ENCODE measurements at regions not wholly inside any gene's neighbourhood (a gene's known extent, or its start where the extent isn't known, plus 50 kb on each side); places are given as distances from the start of the nearest gene placed in this dataset.

DNA sequence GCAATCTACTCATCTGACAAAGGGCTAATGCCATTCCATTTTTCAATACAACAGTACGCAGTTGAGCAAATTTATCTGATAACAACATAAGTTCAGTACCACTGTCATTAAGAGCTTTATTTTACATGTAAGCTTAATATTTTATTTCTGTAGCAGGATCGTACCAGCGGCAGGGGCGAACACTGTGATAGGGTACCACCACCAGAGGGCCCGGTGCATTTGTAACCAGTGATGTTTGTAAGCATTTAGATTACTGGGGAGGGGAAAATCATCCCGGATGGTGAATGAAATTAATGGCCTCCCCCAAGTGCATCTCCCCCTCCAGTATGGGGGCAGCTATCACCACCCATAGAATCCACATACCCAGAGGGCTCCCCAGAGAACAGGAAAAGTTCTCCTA lies 179.0 kb downstream of the ADGRA3 start:
- no peak for DNase-seq

DNA sequence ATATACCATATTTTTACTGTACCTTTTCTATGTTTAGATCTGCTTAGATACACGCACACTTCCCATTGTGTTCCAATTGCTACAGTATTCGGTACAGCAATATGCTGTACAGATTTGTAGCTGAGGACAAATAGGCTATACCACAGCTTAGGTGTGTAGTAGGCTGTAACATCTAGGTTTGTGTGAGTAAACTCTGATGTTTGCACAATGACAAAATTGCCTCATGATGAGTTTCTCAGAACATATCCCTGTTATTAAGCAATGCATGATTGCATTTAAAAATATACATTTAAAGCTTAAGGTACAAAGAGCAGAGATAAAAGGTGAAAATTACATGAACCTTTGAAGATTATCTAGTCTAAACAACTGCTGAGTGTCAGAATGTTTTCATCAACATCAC lies 181.7 kb downstream of the ADGRA3 start:
- no peak for DNase-seq

DNA sequence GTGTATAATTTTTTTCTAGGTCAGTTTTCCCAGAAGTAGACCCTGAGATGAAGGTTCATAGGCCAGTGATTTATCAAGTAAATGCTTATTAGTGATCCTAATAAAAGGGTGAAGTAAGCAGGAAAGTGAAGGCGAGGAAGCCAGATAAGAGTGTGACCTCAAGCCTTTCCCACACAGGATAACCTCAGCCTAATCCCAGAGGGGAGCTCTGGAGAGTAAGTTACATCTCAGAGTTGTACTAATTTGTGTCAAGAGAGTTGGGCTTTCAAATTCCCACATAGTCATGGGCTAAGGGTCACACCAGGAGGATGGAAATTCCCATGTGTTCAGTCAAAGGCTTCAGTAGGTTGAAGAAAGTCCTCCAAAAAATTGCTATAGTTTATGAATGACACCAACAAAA lies 191.4 kb downstream of the ADGRA3 start:
- no peak for DNase-seq

DNA sequence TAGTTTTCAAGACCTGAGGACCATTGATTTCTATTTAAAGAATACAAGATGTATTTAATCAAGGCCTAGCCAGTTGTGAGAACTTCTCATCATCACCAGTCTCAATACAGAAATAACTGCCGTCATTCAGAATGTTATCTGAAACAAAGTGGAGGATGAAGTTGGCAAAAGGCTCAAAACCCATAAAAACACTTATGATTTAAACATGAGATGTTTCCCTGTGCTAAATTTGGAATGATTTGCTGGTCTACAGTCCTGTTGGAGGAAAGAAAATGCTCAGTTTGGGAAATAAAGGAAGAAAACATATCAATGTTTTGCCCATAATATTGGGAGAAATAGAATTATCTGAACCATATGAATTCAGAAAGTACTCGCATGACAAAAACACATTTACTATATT lies 192.2 kb downstream of the ADGRA3 start:
- DNase-seq, result no peak

DNA sequence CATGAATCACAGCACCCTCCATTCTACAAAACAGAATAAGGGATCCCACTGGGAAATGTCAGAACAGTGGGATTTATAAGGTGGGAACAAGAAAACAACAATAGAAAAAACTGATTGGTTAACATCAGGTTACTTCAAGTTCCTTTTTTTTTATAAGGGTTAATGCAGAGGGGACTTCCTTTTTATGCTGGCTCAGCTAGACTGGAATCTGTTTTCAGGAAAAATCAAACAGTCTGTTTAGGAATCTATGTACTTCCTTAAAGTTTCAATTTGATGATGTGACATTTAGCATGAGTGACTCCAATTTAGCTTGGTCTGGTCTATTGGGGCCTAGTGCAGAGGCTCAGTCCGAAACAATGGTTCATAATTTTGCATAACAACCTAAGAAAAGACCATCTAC lies 192.9 kb downstream of the ADGRA3 start:
- DNase-seq, result no peak

DNA sequence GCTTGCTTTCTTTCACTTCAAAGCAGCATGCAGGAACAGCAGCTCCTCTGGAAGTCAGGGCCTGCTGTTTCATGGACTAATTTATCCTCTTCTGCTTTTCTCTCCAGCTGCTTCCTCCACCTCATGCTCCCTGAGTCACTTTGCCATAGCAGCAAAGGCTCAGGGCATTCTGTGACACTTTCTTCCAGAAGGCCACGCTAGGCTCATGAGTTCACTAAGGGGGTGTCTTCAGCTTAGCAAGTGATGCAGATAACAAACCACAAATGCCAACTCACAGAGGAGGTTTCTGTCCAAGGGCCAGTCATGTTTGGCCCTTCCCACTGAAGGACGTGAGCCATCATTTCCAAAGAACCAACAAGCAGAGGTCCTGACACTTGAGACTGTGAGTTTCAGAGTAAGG lies 200.2 kb downstream of the ADGRA3 start:
- DNase-seq, result no peak

DNA sequence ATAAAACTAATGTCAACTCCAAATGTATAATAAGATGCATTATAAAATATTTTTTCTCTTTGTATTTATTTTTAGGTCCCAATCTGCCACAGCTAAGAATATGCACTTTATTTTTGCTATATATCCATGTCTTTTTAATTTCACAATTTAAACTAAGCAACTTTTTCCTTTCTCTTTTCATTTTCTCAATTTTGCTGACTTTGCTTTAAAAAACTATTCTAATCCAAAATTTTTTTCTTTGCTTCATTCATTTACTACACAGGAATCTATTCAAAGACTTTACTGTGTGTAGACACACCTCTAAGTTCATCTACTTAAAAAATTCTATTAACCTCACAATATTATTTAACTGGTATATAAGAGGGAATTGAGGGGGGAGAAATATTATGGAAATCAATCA lies 201.9 kb downstream of the ADGRA3 start:
- DNase-seq, result no peak

DNA sequence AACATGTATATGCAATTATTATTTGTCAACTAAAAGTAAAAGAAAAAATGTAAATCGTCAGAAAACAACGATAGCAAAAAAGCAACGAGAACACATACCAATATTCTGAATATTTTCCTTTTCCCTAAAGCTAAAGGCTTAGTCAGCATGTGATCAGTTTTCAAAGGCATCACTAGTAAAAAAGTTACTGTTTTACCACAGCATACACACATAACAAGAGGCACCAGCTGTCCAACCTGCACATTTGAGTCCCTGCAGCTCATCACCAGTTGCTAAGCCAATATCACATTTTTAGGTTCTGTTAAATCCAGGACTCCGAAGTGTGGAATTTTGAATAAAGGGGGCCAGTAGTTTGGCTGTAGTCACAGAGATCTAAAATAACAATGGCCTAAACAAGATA lies 203.8 kb downstream of the ADGRA3 start:
- DNase-seq, result no peak

DNA sequence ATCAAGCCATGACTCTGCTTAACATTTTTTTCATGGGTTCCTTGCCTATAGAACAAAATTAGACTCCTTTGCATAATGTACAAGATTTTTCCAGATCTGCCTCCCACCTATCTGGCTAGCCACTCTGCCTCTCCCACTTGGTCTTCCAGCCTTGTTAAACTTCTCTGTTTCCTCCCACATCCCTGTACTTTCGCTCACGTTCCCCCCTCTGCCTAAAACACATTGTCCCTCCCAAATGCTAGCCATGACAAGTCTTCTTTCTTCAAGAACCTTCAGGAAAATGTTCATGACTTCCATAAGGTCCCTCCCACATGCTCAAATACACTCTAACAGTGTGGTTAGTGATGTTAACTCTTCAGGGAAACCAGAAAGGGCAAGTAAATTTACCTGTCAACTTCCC lies 214.6 kb downstream of the ADGRA3 start:
- DNase-seq, result no peak

DNA sequence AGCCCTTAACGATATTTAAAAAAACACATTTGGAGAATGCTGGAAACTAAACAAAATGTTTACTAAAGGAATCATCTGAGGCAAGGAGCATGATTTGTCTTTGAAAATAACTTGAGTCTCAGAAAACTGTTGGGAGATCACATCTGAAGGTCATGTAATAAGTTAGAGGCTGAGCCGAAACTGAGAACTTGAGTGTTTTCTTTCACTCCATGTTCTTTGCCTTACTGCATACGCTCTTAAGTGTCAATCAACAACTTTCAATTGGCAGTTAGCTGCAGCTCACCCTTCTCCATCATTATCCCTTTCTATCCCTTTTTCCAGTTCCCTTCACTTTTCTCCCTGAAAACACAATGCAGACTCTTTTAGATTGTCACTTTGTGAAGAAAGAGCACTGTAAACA lies 216.2 kb downstream of the ADGRA3 start:
- DNase-seq, result no peak

DNA sequence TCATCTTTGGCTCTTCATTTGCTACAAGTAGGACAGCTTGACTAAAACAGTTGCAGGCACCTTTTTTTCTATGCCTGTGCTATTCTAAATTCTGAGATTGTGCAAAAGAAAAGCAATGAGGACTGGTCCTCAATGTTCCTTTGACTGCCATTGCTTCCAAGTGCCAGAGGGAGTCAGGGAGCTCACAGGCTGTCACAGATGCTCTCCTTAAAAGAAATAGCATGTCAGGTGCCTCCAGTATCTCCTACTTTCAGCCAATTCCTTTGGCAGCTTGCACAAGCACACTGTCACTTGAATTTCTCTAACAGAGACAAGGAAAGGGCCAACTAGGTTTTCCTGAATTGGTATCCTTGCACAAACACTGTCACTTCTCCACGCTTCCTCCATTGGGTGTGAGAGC lies 228.2 kb downstream of the ADGRA3 start:
- no peak for DNase-seq

DNA sequence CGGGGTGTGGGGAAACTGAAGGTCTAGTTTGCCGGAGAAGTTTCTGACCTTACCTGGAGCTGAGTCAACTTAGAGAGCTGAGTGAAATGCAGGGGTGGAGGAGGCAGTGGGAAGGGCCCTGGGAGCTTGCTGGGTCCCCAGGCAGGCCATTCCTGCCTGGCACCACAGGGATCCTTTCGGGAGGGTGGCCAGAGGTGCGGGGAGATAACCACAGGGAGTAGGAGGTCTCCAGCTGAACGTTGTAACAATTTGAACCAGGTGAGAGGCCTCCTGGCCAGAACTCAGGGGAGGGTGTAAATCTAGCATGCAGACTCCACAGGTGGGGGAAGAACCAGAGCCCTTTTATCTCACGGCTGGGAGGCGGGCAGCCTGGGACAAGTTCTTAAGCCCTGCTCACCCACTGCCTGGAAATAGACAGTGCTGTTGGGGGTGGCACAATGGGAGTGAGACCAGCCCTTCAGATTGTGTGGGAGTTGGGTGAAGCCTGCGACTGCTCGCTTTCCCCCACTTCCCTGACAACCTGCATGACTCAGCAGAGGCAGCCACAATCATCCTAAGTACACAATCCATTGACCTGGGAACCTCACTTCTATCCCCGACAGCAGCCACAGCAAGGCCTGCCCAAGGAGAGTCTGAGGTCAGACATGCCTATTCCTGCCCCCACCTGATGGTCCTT lies 247.4 kb downstream of the ADGRA3 start:
- DNase-seq, result no peak

DNA sequence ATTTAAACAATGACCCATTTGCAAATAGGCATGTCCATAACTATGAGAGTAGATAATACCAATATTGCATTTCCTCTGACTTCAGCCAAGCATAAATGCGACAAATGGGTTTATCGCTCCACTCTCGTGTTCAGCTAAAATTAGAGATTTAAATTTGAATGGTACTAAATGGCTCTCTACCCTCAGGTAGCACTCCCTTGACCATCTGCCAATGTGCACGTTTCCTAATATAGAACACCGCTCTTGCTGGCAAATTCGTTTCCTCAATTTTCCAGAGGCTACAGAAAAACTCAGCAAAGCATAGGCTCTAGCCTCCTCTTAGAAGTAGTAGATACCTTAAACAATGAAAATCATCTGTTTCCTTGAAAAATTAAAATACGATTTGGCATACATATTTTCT lies 251.6 kb downstream of the ADGRA3 start:
- DNase-seq, result no peak

DNA sequence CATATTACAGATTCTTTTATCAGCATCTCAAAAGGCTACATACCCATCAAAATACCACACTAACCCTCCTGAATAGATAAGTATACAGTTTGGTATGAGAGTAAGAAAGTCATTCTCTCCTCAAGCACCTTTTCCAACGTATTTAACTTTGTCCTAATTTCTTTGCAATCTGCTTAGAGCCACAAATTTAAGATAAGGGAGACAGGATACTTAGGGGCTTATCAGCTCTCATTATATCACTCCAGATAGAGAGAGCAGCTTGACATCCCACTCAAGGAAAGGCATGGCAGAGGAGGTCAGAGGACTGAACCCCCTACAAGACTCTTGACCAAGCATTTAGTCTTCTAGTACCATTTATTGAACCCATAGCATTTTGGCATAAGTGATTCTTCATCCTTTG lies 262.4 kb downstream of the ADGRA3 start:
- DNase-seq, result no peak

DNA sequence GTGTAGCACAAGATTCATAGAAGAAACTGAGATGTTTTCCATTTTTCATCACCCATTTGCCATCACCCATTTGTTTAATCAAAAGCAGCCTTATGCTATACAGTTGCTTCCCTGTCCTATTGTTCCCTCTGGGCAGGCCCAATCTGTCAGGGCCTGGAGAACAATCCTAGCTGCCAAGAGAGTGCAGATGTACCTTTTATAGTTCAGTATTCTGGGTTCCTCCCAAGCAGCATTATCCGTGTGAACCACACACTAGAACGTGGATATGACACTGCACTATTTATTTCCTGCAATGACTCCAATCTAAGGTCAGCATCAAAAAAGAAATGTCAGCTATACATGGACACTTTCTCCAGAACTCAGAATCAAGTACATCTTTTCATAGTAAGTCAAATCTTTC lies 269.0 kb downstream of the ADGRA3 start:
- no peak for DNase-seq

DNA sequence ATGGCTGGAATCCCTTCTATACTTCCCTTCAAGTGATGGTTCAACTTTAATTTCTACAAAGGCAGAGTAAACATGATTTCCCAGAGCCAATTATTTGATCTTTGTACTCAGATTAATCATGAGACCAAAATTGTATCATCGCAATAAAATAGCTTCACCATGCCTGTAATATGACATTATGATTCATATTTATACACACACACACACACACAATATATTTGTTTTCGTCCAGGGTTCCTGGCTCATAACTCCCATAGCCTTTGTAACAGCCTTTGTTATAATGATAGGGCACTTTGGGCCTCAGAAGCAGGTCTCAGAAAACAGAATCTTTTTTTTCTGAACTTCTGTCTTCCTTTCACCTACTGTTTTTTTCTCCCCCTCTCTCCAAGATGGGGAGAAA lies 270.6 kb downstream of the ADGRA3 start:
- no peak for DNase-seq

DNA sequence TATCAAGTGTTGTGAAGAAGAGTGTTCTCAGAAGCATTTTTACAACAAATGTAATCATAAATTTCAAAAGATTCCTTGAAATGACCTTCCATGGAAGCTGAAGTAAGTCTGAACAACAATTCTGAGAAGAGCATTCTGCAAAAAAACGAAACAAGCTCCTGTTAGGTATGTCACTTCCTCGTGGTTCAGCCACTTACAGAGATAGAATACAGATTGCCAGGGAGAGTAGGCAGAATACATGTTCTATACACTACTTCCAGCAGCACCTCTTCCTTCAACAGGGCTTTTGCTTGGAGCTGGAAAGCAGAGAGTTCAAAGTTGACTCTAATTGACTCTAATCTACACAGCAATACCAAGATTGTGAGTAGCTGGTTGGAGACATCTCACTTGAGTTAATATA lies 274.5 kb downstream of the ADGRA3 start:
- no peak for DNase-seq

DNA sequence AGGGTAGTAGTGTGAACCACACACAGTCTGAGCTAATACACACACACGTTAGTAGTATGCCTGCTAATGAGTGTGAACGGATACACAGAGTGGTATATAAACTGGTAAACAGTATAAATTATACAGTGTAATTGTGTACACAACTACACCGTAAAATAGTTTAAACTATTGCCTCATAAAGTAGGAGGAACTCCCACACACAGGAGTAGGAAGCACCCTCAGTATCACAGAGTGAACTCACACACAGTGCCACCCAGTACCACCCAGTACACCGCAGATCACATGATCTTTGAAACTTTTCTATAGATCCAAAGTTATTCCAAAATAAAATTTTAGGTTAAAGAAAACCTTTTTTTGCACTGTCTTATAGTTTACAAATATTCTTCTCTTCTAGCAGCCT lies 275.1 kb downstream of the ADGRA3 start:
- no peak for DNase-seq

DNA sequence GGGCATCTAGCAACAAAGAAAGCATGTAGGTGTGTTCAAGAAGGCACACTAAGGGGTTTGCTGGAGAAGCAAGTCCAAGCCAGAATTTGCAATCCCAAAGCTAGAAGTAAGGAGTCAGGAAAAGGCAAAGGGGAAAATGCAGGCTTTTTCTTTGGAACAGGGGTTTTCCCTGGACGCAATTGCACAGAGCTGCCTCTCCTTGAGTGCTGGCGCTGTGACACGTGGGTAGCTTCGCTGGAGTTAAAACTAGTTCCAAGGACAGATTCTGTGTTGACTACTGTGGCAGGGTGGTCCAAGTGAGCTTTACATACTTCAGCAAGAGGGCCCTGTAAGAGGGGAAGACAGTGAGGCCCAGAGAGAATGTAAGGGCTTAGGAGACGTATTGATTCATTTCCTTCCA lies 277.1 kb downstream of the ADGRA3 start:
- no peak for DNase-seq

DNA sequence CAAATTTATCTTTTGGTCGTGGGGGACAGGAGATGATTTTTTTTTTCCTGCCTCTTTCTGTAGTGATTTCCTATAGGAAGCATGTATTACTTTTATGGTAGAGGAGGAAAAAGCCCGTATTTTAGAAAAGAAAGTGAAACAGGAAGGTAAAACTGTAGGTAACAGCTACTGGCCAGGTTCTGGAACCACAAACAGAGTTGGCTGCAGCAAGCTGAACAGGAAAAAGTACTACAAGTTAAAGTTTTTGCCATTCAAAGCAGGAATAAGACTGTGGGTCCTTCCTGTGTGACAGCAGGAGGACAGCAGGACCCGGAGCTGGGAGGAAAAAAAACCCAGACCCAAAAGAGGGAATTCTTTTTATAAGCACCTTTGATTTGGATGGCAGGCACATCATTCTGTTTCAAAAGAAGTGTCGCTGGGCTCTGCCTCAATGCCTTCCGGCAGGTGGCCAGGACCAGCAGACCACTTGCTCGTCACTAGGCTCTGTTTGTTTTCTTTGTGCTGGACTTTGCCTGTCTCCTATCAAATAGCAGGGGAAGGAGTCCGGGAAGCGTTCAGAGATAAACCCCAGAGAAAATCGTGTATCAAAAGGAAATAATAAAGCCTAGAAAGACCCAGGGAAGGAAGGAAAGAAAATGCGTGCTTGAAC lies 277.9 kb downstream of the ADGRA3 start:
- DNase-seq, result no peak

DNA sequence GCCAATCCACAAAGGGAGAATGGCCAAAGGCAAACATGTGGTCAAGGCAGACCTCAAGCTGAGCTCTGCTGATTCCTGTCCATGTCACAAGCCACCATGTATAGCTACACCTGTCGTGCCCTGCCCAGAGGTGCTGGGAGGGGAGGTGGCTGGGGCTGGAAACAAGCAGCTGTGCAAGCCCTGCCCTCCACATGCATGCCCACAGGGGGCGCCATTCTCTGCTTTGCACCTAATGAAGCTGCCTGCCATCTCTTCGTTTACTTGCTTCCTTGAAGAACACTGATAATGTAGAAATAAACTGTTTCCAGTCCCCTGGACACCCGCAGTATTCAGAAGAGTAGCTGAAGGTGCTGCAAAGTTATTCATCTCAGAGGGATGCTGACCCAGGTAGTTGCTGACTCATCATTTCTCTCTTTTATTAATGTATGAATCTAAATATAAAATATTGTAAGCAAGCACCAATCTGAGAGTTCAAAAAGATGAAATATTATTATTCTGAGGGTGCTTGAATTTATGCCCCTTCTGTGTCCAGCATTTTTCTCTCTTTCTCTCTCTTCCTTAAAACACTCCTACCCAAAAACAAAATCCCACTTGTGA lies 278.6 kb downstream of the ADGRA3 start:
- no peak for DNase-seq

DNA sequence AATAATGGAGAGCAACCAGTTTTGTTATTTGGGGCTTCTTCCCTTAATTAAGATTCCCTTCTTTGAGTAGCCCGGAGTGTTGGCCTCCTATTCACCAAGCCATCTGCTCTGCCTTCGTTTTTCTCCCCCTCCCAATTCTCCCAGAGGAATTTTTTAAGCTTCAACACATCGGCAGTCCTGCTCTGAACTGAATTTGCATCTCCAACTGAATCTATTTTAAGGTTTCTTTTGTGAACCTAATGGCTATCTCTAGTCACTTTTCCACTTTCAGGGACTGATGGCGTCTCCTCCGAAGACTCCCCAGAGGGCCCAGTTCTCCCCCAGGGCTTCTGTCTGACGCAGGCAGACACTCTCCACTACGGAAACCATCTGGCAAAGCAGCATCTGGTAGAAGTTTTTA lies 280.2 kb downstream of the ADGRA3 start:
- peak; percentile 50 for DNase-seq

DNA sequence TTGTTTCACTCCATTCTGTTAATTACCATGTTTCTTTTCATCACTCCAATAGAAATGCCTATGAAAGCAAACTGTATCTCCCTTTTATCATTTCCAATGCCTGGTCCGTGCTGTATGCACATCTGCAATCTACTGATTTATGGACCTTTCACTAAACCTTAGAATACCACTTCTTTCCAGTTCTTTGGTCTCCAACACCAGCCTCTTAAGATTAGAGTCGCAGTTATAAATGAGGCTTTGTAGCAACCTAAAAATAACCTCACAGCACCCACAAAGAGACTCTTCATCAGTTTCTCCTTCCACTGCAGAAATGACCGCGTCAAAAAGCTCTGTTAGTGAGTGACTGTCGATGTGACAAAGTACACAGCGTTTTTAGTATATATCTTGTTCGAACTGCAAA lies 282.6 kb downstream of the ADGRA3 start:
- no peak for DNase-seq

DNA sequence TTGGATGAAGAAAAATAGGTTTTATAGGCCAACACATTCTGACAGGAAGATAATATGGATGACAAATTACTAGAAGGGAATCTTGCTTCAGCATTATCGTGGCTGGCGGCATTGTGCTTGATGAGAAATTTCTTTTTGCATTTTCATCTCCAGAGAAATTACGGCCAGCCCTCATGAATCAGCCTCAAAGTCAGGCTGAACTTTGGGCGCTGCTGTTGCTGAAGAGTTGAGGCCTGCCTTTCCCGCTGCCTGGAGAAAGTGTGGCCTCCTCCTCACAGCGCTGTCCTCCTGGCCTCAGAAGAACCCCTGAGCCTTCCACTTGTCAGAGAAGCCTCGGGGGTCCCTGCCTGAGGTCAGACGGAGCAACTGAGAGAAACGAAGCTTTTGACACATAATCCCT lies 272.4 kb upstream of the KCNIP4 start:
- DNase-seq, result no peak

DNA sequence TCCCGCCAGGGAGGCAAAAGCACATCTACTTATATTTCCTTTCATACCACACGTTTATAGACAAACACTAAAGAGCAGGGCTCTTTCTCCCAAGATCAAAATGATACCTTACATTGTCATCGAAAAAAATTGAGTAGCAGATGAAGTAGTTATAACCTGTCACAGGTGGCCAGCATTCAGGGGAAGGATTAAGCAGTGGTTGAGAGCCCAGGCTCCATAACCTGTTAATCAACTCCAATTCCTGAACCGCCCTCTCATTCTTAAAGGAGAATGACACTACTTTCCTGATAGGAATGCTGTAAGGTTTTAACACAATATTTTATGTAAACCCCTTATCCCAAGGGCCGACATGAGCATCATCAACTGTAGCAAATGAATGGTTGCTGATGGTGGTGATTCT lies 268.9 kb upstream of the KCNIP4 start:
- DNase-seq, result no peak

All from NCI-H524 treated with DMSO at 0.1 percent for 48 hours (cell line).